HL-60 (cell line): ENCODE measurements at regions not wholly inside any gene's neighbourhood (a gene's known extent, or its start where the extent isn't known, plus 50 kb on each side); places are given as distances from the start of the nearest gene placed in this dataset.

ENCODE experiments used
- DNase-seq, 2 experiments: peaks; one replicate each; pipeline ENCODE4 v3.0.0-alpha.2; 2010 to 2020; ENCODE audit warnings: low read depth in 1 of 2, low spot score in 1 of 2
- H3K27ac ChIP-seq: fragments of 250-450 bp; sonication (Bioruptor Pico); replicated peaks from 2 replicates; pipeline ENCODE4 v1.5.1; 2020; ENCODE audit warnings: mild to moderate bottlenecking, moderate library complexity
- H3K27me3 ChIP-seq: fragments of 250-450 bp; sonication (Bioruptor Pico); 2 replicates; pipeline ENCODE4 v1.5.1; 2021; ENCODE audit warnings: mild to moderate bottlenecking, moderate library complexity; ENCODE audit not compliant: insufficient read depth, poor library complexity, severe bottlenecking
- H3K4me3 ChIP-seq: replicated peaks from 2 replicates; pipeline ENCODE4 v1.5.1; 2011; ENCODE audit warnings: mild to moderate bottlenecking, control low read depth, low read length; ENCODE audit not compliant: insufficient read depth
- GABPA ChIP-seq: IDR thresholded peaks from 2 replicates; pipeline ENCODE4 v1.6.1; 2012; ENCODE audit warnings: low read depth
- POLR2AphosphoS5 ChIP-seq: IDR thresholded peaks from 2 replicates; pipeline ENCODE4 v1.6.1; 2012; ENCODE audit warnings: low read depth
- SPI1 ChIP-seq: IDR thresholded peaks from 2 replicates; pipeline ENCODE4 v1.6.1; 2012; ENCODE audit warnings: low read depth, mild to moderate bottlenecking, borderline replicate concordance
- TF ChIP-seq, protein P1 (sequence below): IDR thresholded peaks from 2 replicates; pipeline ENCODE4 v1.6.1; 2012; ENCODE audit warnings: low read depth; ENCODE audit not compliant: insufficient replicate concordance
- TF ChIP-seq, protein P2 (sequence below): IDR thresholded peaks from one replicate; pipeline ENCODE4 v1.5.1; 2011; ENCODE audit warnings: low read length, control low read depth, inconsistent platforms; ENCODE audit not compliant: insufficient read depth

DNA sequence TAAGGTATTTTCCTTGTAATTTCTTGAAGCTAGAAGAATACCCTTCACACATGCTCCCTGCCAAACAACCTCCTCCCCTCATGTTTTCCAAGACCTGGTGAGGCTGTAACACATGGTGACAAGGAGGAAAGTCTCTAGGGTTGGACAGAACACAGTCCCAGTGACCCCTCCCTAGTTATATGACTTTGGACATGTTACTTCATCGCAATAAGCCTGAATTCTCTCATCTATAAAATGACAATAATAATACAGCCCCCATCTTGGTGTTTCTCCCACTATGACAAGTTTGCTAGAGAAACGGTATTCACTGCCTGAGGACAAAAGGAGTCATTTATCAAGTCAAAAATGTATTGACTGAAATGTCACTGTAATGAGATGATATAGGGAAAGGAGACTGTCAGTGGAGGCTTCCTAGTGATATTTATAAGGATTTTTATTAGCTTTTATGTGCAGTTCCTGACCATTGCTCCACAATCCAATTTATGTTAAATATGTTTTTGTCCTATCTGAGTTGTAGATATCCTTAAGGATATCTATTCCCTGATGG, 464.4 kb downstream of the SUCLG1 start:
- Histone ChIP-seq H3K27ac (no peak overlapping the region), H3K4me3 (no peak overlapping the region), H3K27me3 (no peaks in the 10 kb centered on the region)
- TF ChIP-seq SPI1, result no peak
- no peak for TF ChIP-seq POLR2AphosphoS5
- TF ChIP-seq GABPA, result no peak
- TF ChIP-seq, protein P1, sequence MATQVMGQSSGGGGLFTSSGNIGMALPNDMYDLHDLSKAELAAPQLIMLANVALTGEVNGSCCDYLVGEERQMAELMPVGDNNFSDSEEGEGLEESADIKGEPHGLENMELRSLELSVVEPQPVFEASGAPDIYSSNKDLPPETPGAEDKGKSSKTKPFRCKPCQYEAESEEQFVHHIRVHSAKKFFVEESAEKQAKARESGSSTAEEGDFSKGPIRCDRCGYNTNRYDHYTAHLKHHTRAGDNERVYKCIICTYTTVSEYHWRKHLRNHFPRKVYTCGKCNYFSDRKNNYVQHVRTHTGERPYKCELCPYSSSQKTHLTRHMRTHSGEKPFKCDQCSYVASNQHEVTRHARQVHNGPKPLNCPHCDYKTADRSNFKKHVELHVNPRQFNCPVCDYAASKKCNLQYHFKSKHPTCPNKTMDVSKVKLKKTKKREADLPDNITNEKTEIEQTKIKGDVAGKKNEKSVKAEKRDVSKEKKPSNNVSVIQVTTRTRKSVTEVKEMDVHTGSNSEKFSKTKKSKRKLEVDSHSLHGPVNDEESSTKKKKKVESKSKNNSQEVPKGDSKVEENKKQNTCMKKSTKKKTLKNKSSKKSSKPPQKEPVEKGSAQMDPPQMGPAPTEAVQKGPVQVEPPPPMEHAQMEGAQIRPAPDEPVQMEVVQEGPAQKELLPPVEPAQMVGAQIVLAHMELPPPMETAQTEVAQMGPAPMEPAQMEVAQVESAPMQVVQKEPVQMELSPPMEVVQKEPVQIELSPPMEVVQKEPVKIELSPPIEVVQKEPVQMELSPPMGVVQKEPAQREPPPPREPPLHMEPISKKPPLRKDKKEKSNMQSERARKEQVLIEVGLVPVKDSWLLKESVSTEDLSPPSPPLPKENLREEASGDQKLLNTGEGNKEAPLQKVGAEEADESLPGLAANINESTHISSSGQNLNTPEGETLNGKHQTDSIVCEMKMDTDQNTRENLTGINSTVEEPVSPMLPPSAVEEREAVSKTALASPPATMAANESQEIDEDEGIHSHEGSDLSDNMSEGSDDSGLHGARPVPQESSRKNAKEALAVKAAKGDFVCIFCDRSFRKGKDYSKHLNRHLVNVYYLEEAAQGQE, result no peak
- DNase-seq, result no peak

DNA sequence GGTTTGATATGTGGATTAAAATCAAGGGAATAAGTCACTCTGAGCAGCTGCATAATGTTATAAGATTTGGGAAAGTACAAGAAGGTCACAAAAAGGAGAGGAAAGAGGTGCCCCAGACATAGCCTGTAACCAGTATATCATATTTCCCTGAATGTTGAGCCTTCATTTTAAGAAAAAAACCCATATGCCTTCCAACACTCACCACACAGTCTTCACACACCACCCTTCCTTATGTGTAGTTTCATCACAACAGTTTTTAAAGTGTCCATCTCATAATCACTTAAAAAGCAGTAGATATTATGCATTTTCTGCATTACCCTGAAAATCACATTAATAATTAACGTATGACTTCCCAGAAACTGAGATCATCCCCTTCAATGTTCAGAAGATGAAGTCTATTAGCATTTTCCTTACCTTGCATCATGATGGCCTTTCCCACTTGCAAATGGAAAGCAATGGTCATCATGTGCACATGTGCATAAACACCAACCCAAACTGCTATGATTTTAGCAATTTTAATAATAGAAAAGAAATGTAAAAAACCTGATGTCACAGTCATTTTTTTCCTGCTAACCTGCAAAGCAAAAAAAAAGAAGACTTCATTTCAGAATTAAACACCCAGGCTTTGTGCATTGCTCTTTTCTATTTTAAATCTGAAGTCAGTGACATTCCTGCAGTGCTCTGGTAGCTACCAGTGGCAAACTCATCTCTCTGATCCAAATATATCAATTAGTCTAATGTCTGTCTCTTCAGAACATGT, 465.0 kb downstream of the SUCLG1 start:
- Histone ChIP-seq H3K27ac (no peak overlapping the region), H3K4me3 (no peak overlapping the region), H3K27me3 (no peaks in the 10 kb centered on the region)
- no peak for DNase-seq
- TF ChIP-seq SPI1 (no peak), GABPA (no peak), POLR2AphosphoS5 (no peak)
- TF ChIP-seq, protein P1, result no peak
- TF ChIP-seq, protein P2, sequence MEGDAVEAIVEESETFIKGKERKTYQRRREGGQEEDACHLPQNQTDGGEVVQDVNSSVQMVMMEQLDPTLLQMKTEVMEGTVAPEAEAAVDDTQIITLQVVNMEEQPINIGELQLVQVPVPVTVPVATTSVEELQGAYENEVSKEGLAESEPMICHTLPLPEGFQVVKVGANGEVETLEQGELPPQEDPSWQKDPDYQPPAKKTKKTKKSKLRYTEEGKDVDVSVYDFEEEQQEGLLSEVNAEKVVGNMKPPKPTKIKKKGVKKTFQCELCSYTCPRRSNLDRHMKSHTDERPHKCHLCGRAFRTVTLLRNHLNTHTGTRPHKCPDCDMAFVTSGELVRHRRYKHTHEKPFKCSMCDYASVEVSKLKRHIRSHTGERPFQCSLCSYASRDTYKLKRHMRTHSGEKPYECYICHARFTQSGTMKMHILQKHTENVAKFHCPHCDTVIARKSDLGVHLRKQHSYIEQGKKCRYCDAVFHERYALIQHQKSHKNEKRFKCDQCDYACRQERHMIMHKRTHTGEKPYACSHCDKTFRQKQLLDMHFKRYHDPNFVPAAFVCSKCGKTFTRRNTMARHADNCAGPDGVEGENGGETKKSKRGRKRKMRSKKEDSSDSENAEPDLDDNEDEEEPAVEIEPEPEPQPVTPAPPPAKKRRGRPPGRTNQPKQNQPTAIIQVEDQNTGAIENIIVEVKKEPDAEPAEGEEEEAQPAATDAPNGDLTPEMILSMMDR, result no peak

DNA sequence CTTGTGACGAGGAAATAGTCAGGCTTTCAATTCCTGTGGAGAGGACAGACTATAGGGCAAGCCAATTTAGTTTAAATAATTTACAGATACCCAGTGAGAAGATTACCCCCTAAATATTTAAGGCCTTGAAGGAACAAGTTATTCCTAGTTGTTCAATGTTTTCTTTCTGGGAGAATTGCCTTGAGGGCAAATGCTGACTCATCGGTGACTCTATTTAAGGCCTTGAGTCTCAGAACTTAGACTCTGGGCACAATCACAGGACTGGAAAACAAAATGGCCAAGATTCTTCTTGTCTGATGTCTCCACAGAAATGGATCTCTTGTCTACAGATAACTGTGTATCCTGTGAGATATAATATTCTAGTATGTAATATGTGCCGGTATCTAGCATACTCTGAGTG, 467.1 kb downstream of the SUCLG1 start:
- Histone ChIP-seq H3K4me3 (no peak overlapping the region), H3K27me3 (no peaks in the 10 kb centered on the region), H3K27ac (no peak overlapping the region)
- TF ChIP-seq, protein P1, result no peak
- TF ChIP-seq POLR2AphosphoS5 (no peak), GABPA (no peak), SPI1 (no peak)
- TF ChIP-seq, protein P2, result no peak
- no peak for DNase-seq
